HG03064 (cell line): ENCODE measurements at regions not wholly inside any gene's neighbourhood (a gene's known extent, or its start where the extent isn't known, plus 50 kb on each side); places are given as distances from the start of the nearest gene placed in this dataset.
"Not testable (repeated sequence)": the region's sequence is repeated elsewhere in the genome, so short reads cannot be mapped to it uniquely, and the experiment has no call there.

ENCODE experiments used
- ATAC-seq: cut with Tn5 transposase; IDR thresholded peaks from one replicate; pipeline ENCODE4 v1.9.1; 2021; ENCODE audit warnings: low read depth; ENCODE audit not compliant: unreplicated experiment

DNA sequence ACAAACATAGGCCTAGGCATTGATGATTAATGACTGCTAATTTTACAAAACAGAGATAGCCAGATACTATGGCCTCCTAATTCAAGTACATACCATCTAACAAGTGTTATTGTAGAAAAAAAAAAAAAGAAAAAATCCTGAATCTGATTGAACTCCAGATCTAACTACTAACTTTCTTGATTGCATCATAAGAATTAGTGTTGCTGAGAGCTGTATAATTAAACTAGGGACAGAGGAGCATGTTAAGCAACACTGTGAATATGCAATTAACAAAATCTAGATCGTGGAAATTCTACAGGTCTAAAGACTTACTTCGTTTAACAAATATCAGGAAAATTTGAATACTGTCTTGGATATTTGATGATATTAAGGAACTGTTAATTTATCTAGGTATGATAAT, 208.3 kb upstream of the ZNF608 start:
- ATAC-seq, result no peak

DNA sequence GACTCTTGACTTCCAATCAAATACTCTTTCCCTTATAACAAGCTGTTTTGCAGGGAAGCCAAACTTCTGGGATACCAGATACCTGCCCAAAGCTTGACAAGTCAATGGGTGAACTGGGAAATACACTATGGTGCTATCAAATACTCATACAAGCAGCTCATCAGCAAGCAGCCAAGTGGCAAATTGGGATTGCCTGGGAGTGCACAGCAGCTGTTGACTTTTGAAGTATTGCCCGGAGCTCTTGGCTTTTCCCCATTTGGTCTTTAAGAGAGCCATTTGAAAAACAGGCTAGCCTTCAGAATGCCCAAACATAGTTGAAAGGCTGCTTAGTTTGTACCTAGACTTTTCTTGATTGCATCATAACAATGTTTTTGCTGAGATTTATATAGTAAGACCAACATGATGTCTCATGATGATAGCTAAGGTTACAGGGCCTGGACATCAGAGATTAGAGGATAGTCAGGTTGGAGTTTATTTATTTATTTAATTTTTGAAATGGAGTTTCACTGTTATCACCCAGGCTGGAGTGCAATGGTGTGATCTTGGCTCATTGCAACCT, 210.1 kb upstream of the ZNF608 start:
- no peak for ATAC-seq

DNA sequence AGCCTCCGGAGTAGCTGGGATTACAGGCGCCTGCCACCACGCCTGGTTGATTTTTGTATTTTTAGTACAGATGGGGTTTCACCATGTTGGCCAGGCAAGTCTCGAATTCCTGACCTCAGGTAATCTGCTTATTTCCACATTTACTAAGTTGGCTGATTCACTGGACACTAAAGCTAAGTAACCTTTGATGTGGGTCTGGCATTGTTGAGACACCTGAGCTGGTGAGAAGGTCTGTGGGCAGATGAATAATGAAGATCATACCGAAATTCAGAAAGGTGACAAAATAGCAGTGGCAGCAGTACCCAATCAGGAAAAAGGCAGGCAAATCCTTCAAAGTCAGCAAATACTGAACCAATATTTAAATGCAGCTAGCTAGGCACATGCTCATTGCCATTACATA, 210.6 kb upstream of the ZNF608 start:
- ATAC-seq, result no peak

DNA sequence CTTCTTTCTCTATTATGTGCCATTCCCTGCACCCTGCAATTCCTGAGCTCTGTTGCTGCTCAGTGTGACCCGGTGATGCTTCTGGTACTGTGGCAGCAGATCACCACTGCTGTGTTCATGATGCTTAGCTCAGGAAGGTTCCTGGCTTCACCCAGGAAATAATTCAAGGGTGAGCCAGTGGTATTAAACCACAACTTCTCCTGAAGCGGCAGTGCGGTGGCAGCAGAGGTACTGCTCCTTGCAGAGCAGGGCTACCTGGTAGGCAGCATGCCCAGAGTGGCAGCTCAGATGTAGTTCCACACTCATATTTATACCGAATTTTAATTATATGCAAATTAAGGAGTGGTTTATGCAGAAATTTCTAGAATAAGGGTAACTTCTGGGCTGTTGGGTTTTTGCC, 213.8 kb upstream of the ZNF608 start:
- no peak for ATAC-seq

- ATAC-seq, result no peak
These were observed 215.1 kb upstream of the ZNF608 start for GRCh38 chr5:124961521-124961920.

DNA sequence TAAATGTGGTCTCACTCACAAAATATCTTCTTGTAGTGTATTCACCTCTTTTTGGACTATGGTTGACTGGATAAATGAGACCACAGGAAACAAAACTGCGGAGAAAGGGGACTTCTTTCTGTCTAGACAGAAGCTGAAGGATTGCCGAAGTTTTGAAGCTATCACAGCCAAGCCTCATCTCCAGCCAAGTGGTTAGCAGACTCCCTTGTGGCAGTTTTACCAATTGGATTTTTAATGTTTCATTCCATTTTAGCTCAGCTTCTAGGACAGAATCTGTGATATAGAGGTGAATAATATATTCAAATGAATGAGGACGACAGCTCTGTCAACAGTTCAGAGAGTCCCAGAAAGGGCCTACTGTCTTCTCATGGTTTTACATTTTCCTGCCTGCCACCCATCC, 215.7 kb upstream of the ZNF608 start:
- no peak for ATAC-seq

DNA sequence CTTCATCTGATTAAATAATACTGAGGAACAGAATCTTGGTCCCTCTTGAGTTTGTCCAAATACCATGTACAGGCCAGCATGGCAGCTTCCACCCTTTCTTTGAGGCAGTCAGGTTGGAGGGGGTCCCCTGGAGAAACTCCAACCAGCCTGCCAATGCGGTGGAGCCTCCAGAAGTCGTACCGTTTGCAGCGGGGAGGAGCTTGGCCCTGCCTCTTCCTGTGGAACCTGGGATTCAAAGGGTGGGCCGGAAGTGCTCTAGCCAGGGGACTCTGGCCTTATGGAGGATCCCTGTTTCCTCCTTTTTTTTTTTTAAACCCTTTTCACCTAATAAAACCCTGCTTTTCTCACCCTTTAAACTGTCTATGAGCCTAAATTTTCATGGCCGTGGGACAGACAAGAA, 216.3 kb upstream of the ZNF608 start:
- no peak for ATAC-seq

DNA sequence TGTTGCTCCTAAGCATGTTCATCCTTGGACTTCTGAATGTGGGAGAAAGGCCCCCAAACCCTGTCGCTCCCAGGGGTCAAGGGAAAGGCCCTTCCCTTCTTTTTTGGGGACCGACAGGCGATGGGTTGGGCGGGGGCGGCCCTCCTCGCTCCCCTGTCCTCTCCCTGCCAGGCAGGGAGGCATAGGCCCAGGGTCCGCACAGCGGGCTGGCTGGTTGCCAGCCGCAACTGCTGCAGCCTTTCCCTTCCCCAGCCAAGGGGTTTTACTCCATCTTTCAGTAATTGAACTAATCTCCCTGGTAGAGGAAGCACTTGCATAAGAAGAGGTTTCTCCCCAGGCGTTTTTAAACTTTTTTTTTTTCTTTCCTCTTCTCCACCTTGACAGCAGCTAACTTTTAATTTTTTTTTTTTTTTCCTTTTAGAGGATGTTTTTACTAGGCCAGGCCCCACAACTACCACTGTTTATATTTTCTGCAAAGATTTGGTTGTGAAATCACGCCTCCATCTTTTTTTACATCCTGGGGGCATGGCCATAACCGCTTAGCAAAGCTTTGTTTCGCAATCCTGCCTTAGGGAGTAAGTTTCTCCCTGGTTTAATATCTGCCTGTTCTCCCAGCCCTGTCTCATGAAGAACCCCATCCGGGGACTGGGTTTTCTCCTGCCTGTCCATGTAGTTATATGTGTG, 216.9 kb upstream of the ZNF608 start:
- no peak for ATAC-seq

DNA sequence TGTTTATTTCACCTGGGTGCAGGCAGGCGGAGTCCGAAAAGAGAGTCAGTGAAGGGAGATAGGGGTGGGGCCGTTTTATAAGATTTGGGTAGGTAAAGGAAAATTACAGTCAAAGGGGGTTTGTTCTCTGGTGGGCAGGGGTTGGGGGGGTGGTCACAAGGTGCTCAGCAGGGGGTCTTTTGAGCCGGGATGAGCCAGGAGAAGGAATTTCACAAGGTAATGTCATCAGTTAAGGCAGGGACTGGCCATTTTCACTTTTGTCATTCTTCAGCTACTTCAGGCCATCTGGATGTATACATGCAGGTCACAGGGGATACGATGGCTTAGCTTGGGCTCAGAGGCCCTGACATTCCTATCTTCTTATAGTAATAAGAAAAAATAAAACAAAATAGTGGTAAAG, 220.3 kb upstream of the ZNF608 start:
- not testable (repeated sequence) for ATAC-seq

GRCh38 chr5:124970381-124970780, 223.9 kb upstream of the ZNF608 start:
- ATAC-seq, result not testable (repeated sequence)

- no peak for ATAC-seq
These were observed 226.3 kb upstream of the ZNF608 start for GRCh38 chr5:124972703-124973102.

GRCh38 chr5:124973661-124974060, 227.2 kb upstream of the ZNF608 start:
- ATAC-seq, result no peak

GRCh38 chr5:124976086-124976485, 229.6 kb upstream of the ZNF608 start:
- no peak for ATAC-seq

DNA sequence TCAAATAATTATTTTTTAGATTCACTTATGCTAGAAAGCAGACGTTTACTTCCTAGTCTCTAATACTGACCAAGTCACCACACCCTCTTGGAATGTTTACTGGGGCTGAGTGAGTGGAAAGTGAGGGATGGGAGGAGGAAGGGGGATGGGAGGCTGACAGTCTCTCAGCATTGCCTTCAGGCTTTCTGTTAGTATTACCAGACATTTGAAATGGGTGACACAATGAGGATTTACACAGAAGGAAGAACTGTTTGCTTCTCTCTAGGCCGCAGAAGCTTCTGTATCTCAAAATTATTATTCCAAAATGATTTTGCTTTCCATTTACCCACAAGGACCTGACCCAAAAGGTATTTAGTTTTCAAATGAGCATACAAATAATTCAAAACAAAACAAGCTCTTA, 232.8 kb upstream of the ZNF608 start:
- no peak for ATAC-seq

GRCh38 chr5:124980163-124980941, 233.9 kb upstream of the ZNF608 start:
- peak; percentile 96 for ATAC-seq

DNA sequence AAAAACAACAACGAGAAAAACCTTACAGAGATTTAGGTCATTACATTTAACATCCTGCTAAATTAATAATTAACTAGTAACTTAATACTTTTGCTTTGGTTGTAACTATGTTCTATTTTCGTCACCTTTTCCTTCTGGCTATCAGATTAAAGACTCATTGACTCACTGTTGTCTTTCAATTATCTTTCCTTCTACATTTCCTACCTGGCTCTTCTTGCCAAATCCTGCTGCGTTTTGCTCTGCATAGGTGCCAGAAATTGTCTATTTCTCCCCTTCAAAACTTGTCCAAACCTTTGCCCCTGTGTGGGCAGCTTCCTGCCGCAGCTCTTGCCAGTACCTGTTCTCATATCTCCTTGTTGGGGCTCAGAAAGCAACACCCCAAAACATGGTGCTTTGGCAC, 235.5 kb upstream of the ZNF608 start:
- no peak for ATAC-seq

GRCh38 chr5:124986170-124986569, 239.7 kb upstream of the ZNF608 start:
- no peak for ATAC-seq

DNA sequence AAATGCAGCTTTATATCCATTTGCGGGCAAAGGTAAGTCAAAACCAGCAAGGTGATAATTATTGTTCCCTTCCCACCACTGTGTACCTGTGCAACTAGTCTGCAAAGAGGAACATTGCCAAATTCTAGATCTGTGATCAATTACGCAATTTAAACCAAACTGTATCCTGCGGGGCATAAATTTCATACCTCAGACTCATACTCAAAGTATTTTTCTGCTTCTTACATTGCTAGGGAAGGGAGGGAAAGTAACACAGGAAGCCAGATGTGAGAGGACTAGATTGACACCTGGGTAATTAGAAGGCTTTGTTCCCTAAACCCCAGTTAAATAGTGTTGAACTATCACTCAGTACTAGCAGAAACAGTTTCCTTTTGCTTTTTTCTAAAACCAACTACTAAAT, 240.2 kb upstream of the ZNF608 start:
- ATAC-seq, result no peak

GRCh38 chr5:124987786-124988185, 241.3 kb upstream of the ZNF608 start:
- ATAC-seq, result not testable (repeated sequence)

DNA sequence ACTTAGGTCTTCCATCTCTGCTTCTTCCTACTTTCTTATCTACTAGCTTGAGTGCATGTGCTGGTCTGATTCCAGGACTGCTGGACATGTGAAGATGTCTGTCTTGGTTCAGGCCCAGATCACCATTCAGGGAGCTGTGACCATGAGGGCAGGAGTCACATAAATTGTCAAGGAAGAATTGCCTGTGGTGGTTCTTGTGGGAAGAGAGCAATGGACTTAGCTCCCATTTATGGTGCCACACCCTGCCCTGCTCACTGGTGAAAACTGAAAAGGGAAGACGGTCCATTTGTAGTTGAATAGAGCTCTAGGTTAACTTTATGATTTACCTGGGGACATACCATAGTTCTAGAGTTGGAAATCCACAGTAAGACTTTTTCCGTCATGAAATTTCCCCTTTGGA, 244.3 kb upstream of the ZNF608 start:
- ATAC-seq, result no peak

GRCh38 chr5:124995421-124995820, 249.0 kb upstream of the ZNF608 start:
- ATAC-seq, result no peak
